Spleen (tissue), 11 donors: ENCODE measurements at regions not wholly inside any gene's neighbourhood (a gene's known extent, or its start where the extent isn't known, plus 50 kb on each side); places are given as distances from the start of the nearest gene placed in this dataset.

Experiments
- DNase-seq: peaks from one replicate; pipeline ENCODE4 v3.0.0-alpha.2; 2020
- H3K27ac ChIP-seq, 8 donors: fragments of 200-600 bp; sonication (generic) in 7 of 8; 1 replicate in 4 of 8; 2 replicates in 4 of 8; pipeline versions ENCODE4 v1.5.0 to v1.8.0; 2016 to 2021; ENCODE audit warnings: inconsistent platforms in 4 of 8, mild to moderate bottlenecking in 4 of 8, moderate library complexity in 1 of 8
- H3K27me3 ChIP-seq, 7 donors: fragments of 200-600 bp; sonication (generic) in 6 of 7; replicated peaks in 1 of 7; 1 replicate in 4 of 7; 2 replicates in 3 of 7; pipeline versions ENCODE4 v1.5.0 to v1.8.0; 2016 to 2021; ENCODE audit warnings: inconsistent platforms in 3 of 7, mild to moderate bottlenecking in 1 of 7
- H3K36me3 ChIP-seq, 6 donors: fragments of 200-600 bp; sonication (generic) in 5 of 6; 1 replicate in 4 of 6; 2 replicates in 2 of 6; pipeline versions ENCODE4 v1.5.0 to v1.8.0; 2016 to 2021; ENCODE audit warnings: inconsistent platforms in 2 of 6
- H3K4me1 ChIP-seq, 6 donors: fragments of 200-600 bp; sonication (generic) in 5 of 6; 1 replicate in 3 of 6; 2 replicates in 3 of 6; pipeline versions ENCODE4 v1.5.0 to v1.8.0; 2016 to 2021; ENCODE audit warnings: inconsistent platforms in 3 of 6
- H3K4me3 ChIP-seq, 8 donors: fragments of 200-600 bp; sonication (generic) in 7 of 8; 1 replicate in 4 of 8; 2 replicates in 4 of 8; pipeline versions ENCODE4 v1.5.0 to v1.8.0; 2016 to 2021; ENCODE audit warnings: inconsistent platforms in 4 of 8, mild to moderate bottlenecking in 4 of 8, moderate library complexity in 2 of 8
- H3K9me3 ChIP-seq, 8 donors: fragments of 200-600 bp; sonication (generic) in 7 of 8; 1 replicate in 4 of 8; 2 replicates in 4 of 8; pipeline versions ENCODE4 v1.5.0 to v1.8.0; 2016 to 2021; ENCODE audit warnings: inconsistent platforms in 4 of 8
- POLR2A ChIP-seq, 3 donors: fragments of 450-650 bp; IDR thresholded peaks; one replicate each; pipeline ENCODE4 v1.5.1; 2017; ENCODE audit warnings: antibody characterized with exemption in 3 of 3, mild to moderate bottlenecking in 1 of 3
- POLR2AphosphoS5 ChIP-seq, 3 donors: sonication (generic); formaldehyde crosslinking; IDR thresholded peaks; one replicate each; pipeline ENCODE4 v1.5.1; 2017; ENCODE audit warnings: antibody characterized with exemption in 3 of 3
- WGBS, 5 donors: extraction: QIAGEN DNeasy Blood & Tissue Kit in 3 of 5; methylation state at CpG; one replicate each; pipeline versions ENCODE4 v1.1.5 to v1.1.7; 2013 to 2018; 5-methylcytosine and 5-hydroxymethylcytosine counted together
- intact Hi-C: fragments of 100-400 bp; cut with DNase I; formaldehyde crosslinking; loops from one replicate; pipeline ENCODE4 v1.15.0; 2023; ENCODE audit warnings: low total_unique reads
- TF ChIP-seq, protein P1 (sequence below), 11 experiments: fragments of 200-600 bp in 7 of 11; fragments of 450-650 bp in 4 of 11; sonication (generic) in 4 of 11; IDR thresholded peaks in 8 of 11; conservative IDR thresholded peaks in 3 of 11; 1 replicate in 7 of 11; 2 replicates in 4 of 11; pipeline versions ENCODE4 v1.4.0 to v1.8.0; 2016 to 2021; ENCODE audit warnings: antibody characterized with exemption in 11 of 11, inconsistent platforms in 4 of 11, mild to moderate bottlenecking in 1 of 11
- donor health status: healthy with polysubstance abuse.
- donor health status: DM: no; HTN: no; CAD: no; lungs with moderate emphysema.
- donor health status: DM: no; HTN: no; CAD: no.
- donor health status: Bipolar disorder and iron deficiency.
- donor health status: healthy.
- donor health status: DM: no; HTN: no; CAD: no.
- donor health status: DM: yes; HTN: yes; CAD: no.

- TF ChIP-seq POLR2AphosphoS5 (IDR thresholded peaks at IDR 0.05) (no peak), POLR2A (IDR thresholded peaks at IDR 0.05) (no peak)
- TF ChIP-seq, protein P1, sequence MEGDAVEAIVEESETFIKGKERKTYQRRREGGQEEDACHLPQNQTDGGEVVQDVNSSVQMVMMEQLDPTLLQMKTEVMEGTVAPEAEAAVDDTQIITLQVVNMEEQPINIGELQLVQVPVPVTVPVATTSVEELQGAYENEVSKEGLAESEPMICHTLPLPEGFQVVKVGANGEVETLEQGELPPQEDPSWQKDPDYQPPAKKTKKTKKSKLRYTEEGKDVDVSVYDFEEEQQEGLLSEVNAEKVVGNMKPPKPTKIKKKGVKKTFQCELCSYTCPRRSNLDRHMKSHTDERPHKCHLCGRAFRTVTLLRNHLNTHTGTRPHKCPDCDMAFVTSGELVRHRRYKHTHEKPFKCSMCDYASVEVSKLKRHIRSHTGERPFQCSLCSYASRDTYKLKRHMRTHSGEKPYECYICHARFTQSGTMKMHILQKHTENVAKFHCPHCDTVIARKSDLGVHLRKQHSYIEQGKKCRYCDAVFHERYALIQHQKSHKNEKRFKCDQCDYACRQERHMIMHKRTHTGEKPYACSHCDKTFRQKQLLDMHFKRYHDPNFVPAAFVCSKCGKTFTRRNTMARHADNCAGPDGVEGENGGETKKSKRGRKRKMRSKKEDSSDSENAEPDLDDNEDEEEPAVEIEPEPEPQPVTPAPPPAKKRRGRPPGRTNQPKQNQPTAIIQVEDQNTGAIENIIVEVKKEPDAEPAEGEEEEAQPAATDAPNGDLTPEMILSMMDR (IDR thresholded peaks at IDR 0.05 in 8 of 11, conservative IDR thresholded peaks at IDR 0.05 in 3 of 11), result no peak
- Histone ChIP-seq H3K9me3 (peaks cover 0 to 5% (median under 1%) of the 10 kb centered on the region in 8 donors), H3K36me3 (no peaks in the 10 kb centered on the region), H3K27ac (no peak overlapping the region), H3K4me1 (no peaks in the 10 kb centered on the region), H3K27me3 (no peaks in the 10 kb centered on the region), H3K4me3 (no peak overlapping the region)
- intact Hi-C loops, result no loop called here
- no peak for DNase-seq
- WGBS, 5 donors, result 72 to 85% (median 82%) methylated on average over 2 of the region's 2 CpGs
Measured at GRCh38 chr10:84924131-84924530, 595.7 kb downstream of the CCSER2 start.

- no peak for DNase-seq
- Histone ChIP-seq H3K27me3 (no peaks in the 10 kb centered on the region), H3K4me3 (no peak overlapping the region), H3K27ac (no peak overlapping the region), H3K4me1 (no peaks in the 10 kb centered on the region), H3K9me3 (no peaks in the 10 kb centered on the region), H3K36me3 (no peaks in the 10 kb centered on the region)
- TF ChIP-seq, protein P1 (IDR thresholded peaks at IDR 0.05 in 8 of 11, conservative IDR thresholded peaks at IDR 0.05 in 3 of 11), result no peak
- TF ChIP-seq POLR2A (IDR thresholded peaks at IDR 0.05) (no peak), POLR2AphosphoS5 (IDR thresholded peaks at IDR 0.05) (no peak)
- intact Hi-C loops, result no loop called here
Measured at GRCh38 chr10:84925495-84925894, 597.1 kb downstream of the CCSER2 start.

GRCh38 chr10:84933402-84933801, 605.0 kb downstream of the CCSER2 start:
- H3K36me3 ChIP-seq, result no peaks in the 10 kb centered on the region
- no peaks in the 10 kb centered on the region for H3K27me3 ChIP-seq
- no peak overlapping the region for H3K27ac ChIP-seq
- H3K9me3 ChIP-seq, result no peaks in the 10 kb centered on the region
- 41 to 67% (median 46%) methylated on average over 7 of the region's 7 CpGs for WGBS, 5 donors
- intact Hi-C loops, result no loop called here
- no peak for DNase-seq
- no peak overlapping the region for H3K4me3 ChIP-seq
- no peaks in the 10 kb centered on the region for H3K4me1 ChIP-seq
- TF ChIP-seq POLR2A (IDR thresholded peaks at IDR 0.05) (no peak), POLR2AphosphoS5 (IDR thresholded peaks at IDR 0.05) (no peak)
- TF ChIP-seq, protein P1 (IDR thresholded peaks at IDR 0.05 in 8 of 11, conservative IDR thresholded peaks at IDR 0.05 in 3 of 11), result no peak

GRCh38 chr10:84935772-84936171, 607.4 kb downstream of the CCSER2 start:
- intact Hi-C loops, result no loop called here
- H3K4me3 ChIP-seq, result no peak overlapping the region
- H3K4me1 ChIP-seq, result no peaks in the 10 kb centered on the region
- no peak overlapping the region for H3K27ac ChIP-seq
- no peak for TF ChIP-seq POLR2AphosphoS5 (IDR thresholded peaks at IDR 0.05)
- TF ChIP-seq POLR2A (IDR thresholded peaks at IDR 0.05), result no peak
- TF ChIP-seq, protein P1 (IDR thresholded peaks at IDR 0.05 in 8 of 11, conservative IDR thresholded peaks at IDR 0.05 in 3 of 11), result no peak
- DNase-seq, result no peak
- H3K36me3 ChIP-seq, result no peaks in the 10 kb centered on the region
- WGBS, 5 donors, result 78 to 90% (median 85%) methylated on average over 3 of the region's 3 CpGs
- no peaks in the 10 kb centered on the region for H3K27me3 ChIP-seq
- H3K9me3 ChIP-seq, result no peaks in the 10 kb centered on the region
